ENCODE measurements at regions not wholly inside any gene's neighbourhood (a gene's known extent, or its start where the extent isn't known, plus 50 kb on each side); places are given as distances from the start of the nearest gene placed in this dataset.

GRCh38 chr2:2933426-2933825 is 444.2 kb downstream of the EIPR1 start:
- 37 to 63% methylated on average over 2 to 7 of the region's 15 CpGs for WGBS, 2 donors
- intact Hi-C loops (cut with DNase I) = no loop called here
- Histone ChIP-seq H3K9me3 (peaks cover 0 to 8% (median 0%) of the 10 kb centered on the region in 3 donors), H3K27me3 (no peaks in the 10 kb centered on the region), H3K36me3 (no peaks in the 10 kb centered on the region), H3K4me3 (no peak overlapping the region), H3K27ac (no peak overlapping the region), H3K4me1 (no peaks in the 10 kb centered on the region)
- DNase-seq = no peak
- no peak for TF ChIP-seq POLR2A (IDR thresholded peaks at IDR 0.05)
- TF ChIP-seq CTCF (IDR thresholded peaks at IDR 0.05) = no peak

- 74 to 84% methylated on average over 10 to 15 of the region's 16 CpGs for WGBS, 2 donors
- DNase-seq = no peak
- peaks cover 0 to 5% (median 0%) of the 10 kb centered on the region in 3 donors for H3K9me3 ChIP-seq
- H3K4me3 ChIP-seq = no peak overlapping the region
- H3K36me3 ChIP-seq = no peaks in the 10 kb centered on the region
- H3K27me3 ChIP-seq = no peaks in the 10 kb centered on the region
- TF ChIP-seq POLR2A (IDR thresholded peaks at IDR 0.05) (no peak), CTCF (IDR thresholded peaks at IDR 0.05) (no peak)
- intact Hi-C loops (cut with DNase I) = no loop called here
- H3K27ac ChIP-seq = no peak overlapping the region
- no peaks in the 10 kb centered on the region for H3K4me1 ChIP-seq
Observed at GRCh38 chr2:2932692-2933305, 444.8 kb downstream of the EIPR1 start.

GRCh38 chr2:2932189-2932588 is 445.4 kb downstream of the EIPR1 start:
- no peaks in the 10 kb centered on the region for H3K9me3 ChIP-seq
- TF ChIP-seq POLR2A (IDR thresholded peaks at IDR 0.05) (no peak), CTCF (IDR thresholded peaks at IDR 0.05) (no peak)
- H3K36me3 ChIP-seq = no peaks in the 10 kb centered on the region
- intact Hi-C loops (cut with DNase I) = no loop called here
- H3K27ac ChIP-seq = no peak overlapping the region
- no peak overlapping the region for H3K4me3 ChIP-seq
- H3K4me1 ChIP-seq = no peaks in the 10 kb centered on the region
- DNase-seq = no peak
- no peaks in the 10 kb centered on the region for H3K27me3 ChIP-seq
- 71 to 75% methylated on average over 14 to 15 of the region's 15 CpGs for WGBS, 2 donors

GRCh38 chr2:2931318-2932075 is 446.1 kb downstream of the EIPR1 start:
- no peak for TF ChIP-seq POLR2A (IDR thresholded peaks at IDR 0.05)
- TF ChIP-seq CTCF (IDR thresholded peaks at IDR 0.05) = no peak
- H3K4me1 ChIP-seq = no peaks in the 10 kb centered on the region
- no peak for DNase-seq

GRCh38 chr2:2930841-2931240 is 446.8 kb downstream of the EIPR1 start:
- no peaks in the 10 kb centered on the region for H3K9me3 ChIP-seq
- 63 to 75% methylated on average over 1 to 2 of the region's 2 CpGs for WGBS, 2 donors
- no peaks in the 10 kb centered on the region for H3K36me3 ChIP-seq
- no peak for DNase-seq
- TF ChIP-seq CTCF (IDR thresholded peaks at IDR 0.05) (no peak), POLR2A (IDR thresholded peaks at IDR 0.05) (no peak)
- intact Hi-C loops (cut with DNase I) = no loop called here
- no peaks in the 10 kb centered on the region for H3K27me3 ChIP-seq
- no peak overlapping the region for H3K4me3 ChIP-seq
- H3K4me1 ChIP-seq = no peaks in the 10 kb centered on the region
- H3K27ac ChIP-seq = no peak overlapping the region

More at GRCh38 chr2:2931318-2932075, 446.1 kb downstream of the EIPR1 start:
- H3K36me3 ChIP-seq = no peaks in the 10 kb centered on the region
- H3K4me3 ChIP-seq = no peak overlapping the region
- no peak overlapping the region for H3K27ac ChIP-seq
- H3K27me3 ChIP-seq = no peaks in the 10 kb centered on the region
- intact Hi-C loops (cut with DNase I) = no loop called here
- 68 to 69% methylated on average over 9 to 10 of the region's 12 CpGs for WGBS, 2 donors
- no peaks in the 10 kb centered on the region for H3K9me3 ChIP-seq
